ENCODE measurements at regions not wholly inside any gene's neighbourhood (a gene's known extent, or its start where the extent isn't known, plus 50 kb on each side); places are given as distances from the start of the nearest gene placed in this dataset.

DNA sequence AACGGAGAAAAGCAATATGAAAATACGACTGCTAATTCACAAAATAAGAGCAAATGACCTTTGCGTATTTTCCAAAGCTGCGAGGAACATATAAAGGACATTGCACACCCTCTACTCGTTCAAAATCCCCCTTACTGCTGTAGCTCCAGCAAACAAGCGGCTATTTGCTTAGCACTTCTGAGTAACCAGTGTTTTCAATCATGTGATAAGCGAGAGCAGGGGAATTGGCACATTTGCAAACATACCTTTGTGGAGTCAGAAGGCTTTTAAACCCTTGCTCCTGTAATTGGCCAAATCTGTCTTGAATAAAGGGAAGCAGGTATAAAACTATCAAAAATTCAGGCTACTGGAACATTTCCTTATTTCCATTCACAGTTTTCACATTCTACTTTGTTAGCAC is 610.2 kb downstream of the UBE2NL start:
- Histone ChIP-seq H3K4me3 (no peak overlapping the region), H3K9me3 (no peaks in the 10 kb centered on the region), H3K4me1 (no peaks in the 10 kb centered on the region), H3K27ac (no peak overlapping the region), H3K36me3 (no peaks in the 10 kb centered on the region), H3K27me3 (no peaks in the 10 kb centered on the region)
- DNase-seq (no peak), ATAC-seq (peak; percentile 29)
- intact Hi-C loops (cut with DNase I): no loop called here
- TF ChIP-seq, protein P1, sequence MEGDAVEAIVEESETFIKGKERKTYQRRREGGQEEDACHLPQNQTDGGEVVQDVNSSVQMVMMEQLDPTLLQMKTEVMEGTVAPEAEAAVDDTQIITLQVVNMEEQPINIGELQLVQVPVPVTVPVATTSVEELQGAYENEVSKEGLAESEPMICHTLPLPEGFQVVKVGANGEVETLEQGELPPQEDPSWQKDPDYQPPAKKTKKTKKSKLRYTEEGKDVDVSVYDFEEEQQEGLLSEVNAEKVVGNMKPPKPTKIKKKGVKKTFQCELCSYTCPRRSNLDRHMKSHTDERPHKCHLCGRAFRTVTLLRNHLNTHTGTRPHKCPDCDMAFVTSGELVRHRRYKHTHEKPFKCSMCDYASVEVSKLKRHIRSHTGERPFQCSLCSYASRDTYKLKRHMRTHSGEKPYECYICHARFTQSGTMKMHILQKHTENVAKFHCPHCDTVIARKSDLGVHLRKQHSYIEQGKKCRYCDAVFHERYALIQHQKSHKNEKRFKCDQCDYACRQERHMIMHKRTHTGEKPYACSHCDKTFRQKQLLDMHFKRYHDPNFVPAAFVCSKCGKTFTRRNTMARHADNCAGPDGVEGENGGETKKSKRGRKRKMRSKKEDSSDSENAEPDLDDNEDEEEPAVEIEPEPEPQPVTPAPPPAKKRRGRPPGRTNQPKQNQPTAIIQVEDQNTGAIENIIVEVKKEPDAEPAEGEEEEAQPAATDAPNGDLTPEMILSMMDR (IDR thresholded peaks at IDR 0.05): no peak

DNA sequence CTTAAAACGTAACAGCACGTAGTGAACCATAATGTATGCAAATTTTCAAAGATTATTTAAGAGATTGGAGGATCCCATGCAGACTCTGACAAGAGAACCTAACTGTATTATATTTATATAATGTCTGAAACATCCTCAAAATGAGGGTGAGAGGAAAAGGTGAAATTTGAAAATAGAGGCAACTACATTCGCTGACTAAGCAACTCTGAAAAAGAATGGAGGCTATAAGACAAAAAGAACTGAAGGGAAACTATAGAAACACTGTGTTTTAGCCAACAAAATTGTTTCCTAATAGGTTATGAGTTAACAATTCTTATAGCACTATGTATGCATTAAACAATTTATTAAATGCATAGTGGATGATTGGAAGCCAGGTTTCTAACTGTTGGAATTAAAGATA is 648.0 kb downstream of the UBE2NL start:
- Histone ChIP-seq H3K27me3 (no peaks in the 10 kb centered on the region), H3K4me1 (no peaks in the 10 kb centered on the region), H3K4me3 (no peak overlapping the region), H3K36me3 (no peaks in the 10 kb centered on the region), H3K27ac (no peak overlapping the region), H3K9me3 (no peaks in the 10 kb centered on the region)
- intact Hi-C loops (cut with DNase I): no loop called here
- ATAC-seq: no peak
- DNase-seq: no peak
- TF ChIP-seq, protein P1 (IDR thresholded peaks at IDR 0.05): no peak

DNA sequence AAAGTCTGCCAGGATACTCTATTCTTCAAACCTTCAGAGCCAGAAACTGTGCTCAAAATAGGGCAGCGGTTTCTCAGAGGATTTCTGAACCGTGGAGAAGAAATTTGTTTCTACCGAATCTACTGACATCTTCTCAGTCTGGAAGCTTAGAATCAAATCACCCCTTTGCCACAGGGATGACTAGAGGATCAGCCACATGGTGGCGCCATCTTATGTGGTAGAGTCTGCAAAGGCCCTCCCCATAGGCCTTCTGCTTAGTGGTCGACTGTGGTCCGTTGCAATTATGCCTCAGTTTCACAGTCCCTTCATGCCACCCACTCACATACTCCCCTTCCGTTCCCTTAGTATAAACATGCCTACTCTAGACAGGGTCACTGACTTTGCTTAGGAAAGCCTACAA is 680.7 kb upstream of the SPANXN1 start:
- DNase-seq (no peak), ATAC-seq (no peak)
- no peaks in the 10 kb centered on the region for H3K4me1 ChIP-seq
- no peak overlapping the region for H3K4me3 ChIP-seq
- intact Hi-C loops (cut with DNase I): no loop called here
- H3K36me3 ChIP-seq: no peaks in the 10 kb centered on the region
- H3K27me3 ChIP-seq: no peaks in the 10 kb centered on the region
- no peak overlapping the region for H3K27ac ChIP-seq
- TF ChIP-seq, protein P1 (IDR thresholded peaks at IDR 0.05): no peak
- no peaks in the 10 kb centered on the region for H3K9me3 ChIP-seq

DNA sequence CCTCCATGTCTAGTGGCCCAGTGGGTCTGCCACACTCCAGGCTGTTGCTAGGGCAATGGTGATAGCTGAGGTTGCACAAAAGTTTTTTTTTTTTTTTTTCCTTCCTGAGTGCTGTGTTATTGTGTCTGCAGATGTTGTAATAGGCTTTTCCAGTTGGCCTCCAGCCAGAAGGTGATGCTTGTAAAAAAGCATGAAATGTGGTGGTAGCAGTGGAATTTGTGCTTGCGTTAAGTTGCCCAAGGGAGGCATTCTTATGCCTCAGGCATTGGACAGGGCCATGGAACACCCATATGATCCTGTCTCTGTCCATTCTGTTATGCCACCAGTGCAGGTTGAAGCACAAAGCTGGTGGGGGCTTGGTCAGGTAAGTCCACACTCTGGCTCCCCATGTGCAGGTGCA is 660.5 kb upstream of the SPANXN1 start:
- intact Hi-C loops (cut with DNase I): no loop called here
- no peaks in the 10 kb centered on the region for H3K4me1 ChIP-seq
- H3K27ac ChIP-seq: no peak overlapping the region
- TF ChIP-seq, protein P1 (IDR thresholded peaks at IDR 0.05): no peak
- H3K4me3 ChIP-seq: no peak overlapping the region
- H3K9me3 ChIP-seq: no peaks in the 10 kb centered on the region
- ATAC-seq (no peak), DNase-seq (no peak)
- no peaks in the 10 kb centered on the region for H3K27me3 ChIP-seq
- no peaks in the 10 kb centered on the region for H3K36me3 ChIP-seq

DNA sequence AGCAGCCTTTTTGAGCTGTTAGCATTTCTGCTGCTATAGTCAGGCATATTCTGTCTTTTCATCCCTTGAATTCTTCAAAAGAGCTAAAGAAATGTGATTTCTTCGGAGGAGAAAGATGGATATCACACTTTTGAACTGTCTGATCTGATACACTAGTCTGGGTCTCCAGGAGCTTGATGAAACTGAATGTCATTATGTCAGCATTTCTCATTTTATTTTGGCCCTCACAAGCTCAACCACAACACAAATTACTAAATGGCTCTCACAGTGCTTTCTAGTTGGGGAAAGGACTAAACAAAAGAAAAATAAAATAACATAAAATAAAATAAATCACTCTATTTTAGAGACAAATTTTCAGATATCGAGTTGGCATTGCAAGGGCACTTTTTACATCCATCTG is 655.3 kb upstream of the SPANXN1 start:
- DNase-seq (no peak), ATAC-seq (no peak)
- Histone ChIP-seq H3K4me3 (no peak overlapping the region), H3K27ac (no peak overlapping the region), H3K27me3 (no peaks in the 10 kb centered on the region), H3K36me3 (no peaks in the 10 kb centered on the region), H3K4me1 (no peaks in the 10 kb centered on the region), H3K9me3 (no peaks in the 10 kb centered on the region)
- intact Hi-C loops (cut with DNase I): no loop called here
- TF ChIP-seq, protein P1 (IDR thresholded peaks at IDR 0.05): no peak

DNA sequence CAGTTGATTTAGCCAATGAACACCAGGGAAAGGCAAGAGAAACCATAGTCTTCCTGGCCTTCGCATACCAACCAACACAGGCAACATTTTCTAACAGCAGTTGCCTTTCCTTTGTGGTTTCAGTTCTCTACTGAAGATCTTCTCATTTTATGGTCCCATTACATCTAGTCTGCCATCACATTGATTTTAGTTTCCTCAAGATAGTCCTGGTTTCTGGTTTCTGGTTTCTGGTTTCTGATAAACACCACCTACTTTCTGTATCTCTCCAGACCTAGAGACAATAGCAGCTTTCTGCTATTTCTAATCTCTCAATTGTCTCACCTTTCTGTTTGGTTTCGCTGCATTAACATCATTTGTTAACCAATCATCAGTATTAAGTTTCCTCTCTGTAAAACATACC is 646.3 kb upstream of the SPANXN1 start:
- no peak overlapping the region for H3K27ac ChIP-seq
- TF ChIP-seq, protein P1 (IDR thresholded peaks at IDR 0.05): no peak
- ATAC-seq (no peak), DNase-seq (no peak)
- H3K4me3 ChIP-seq: no peak overlapping the region
- no peaks in the 10 kb centered on the region for H3K9me3 ChIP-seq
- no peaks in the 10 kb centered on the region for H3K4me1 ChIP-seq
- no peaks in the 10 kb centered on the region for H3K36me3 ChIP-seq
- H3K27me3 ChIP-seq: no peaks in the 10 kb centered on the region
- intact Hi-C loops (cut with DNase I): no loop called here

Data from upper lobe of right lung (tissue), 1 donor.